WTC11 (cell line): ENCODE measurements at regions not wholly inside any gene's neighbourhood (a gene's known extent, or its start where the extent isn't known, plus 50 kb on each side); places are given as distances from the start of the nearest gene placed in this dataset.

ENCODE experiments used
- ATAC-seq: fragments of 200-7000 bp; cut with Tn5 transposase; 2 replicates; pipeline ENCODE4 v1.10.0; 2021; ENCODE audit warnings: mild to moderate bottlenecking, moderate library complexity
- CTCF ChIA-PET: fragments of 300-600 bp; sonication (Branson Sonifier 250); formaldehyde crosslinking; loops from one replicate; lab custom pipeline; 2021; ENCODE audit warnings: antibody characterized with exemption; lab: Charles Lee
- POLR2A ChIA-PET: fragments of 350-600 bp; sonication (Branson Sonifier 250); formaldehyde crosslinking; loops from one replicate; lab custom pipeline; 2021; ENCODE audit warnings: antibody characterized with exemption; lab: Charles Lee
- DNase-seq: peaks from one replicate; pipeline ENCODE4 v3.0.0; 2021; ENCODE audit warnings: low spot score
- H3K27ac Mint-ChIP-seq: 2 replicates; pipeline ENCODE4 v1.8.0; 2021; ENCODE audit warnings: mixed read lengths
- H3K27me3 Mint-ChIP-seq: 2 replicates; pipeline ENCODE4 v1.8.0; 2021; ENCODE audit warnings: low read depth, mild to moderate bottlenecking, moderate library complexity, mixed read lengths
- H3K36me3 Mint-ChIP-seq: 2 replicates; pipeline ENCODE4 v1.8.0; 2021; ENCODE audit warnings: mixed read lengths
- H3K4me1 Mint-ChIP-seq: 2 replicates; pipeline ENCODE4 v1.8.0; 2022; ENCODE audit warnings: mixed read lengths
- H3K4me3 Mint-ChIP-seq: 2 replicates; pipeline ENCODE4 v1.8.0; 2021; ENCODE audit warnings: mild to moderate bottlenecking, moderate library complexity, mixed read lengths
- H3K9me3 Mint-ChIP-seq: 2 replicates; pipeline ENCODE4 v1.8.0; 2021; ENCODE audit warnings: mixed read lengths
- ETV6 ChIP-seq: sonication (generic); formaldehyde crosslinking; IDR thresholded peaks from 2 replicates; pipeline ENCODE4 v1.8.1; 2022; ENCODE audit warnings: mild to moderate bottlenecking, missing genetic modification reagents
- FOXJ3 ChIP-seq: sonication (generic); formaldehyde crosslinking; IDR thresholded peaks from 2 replicates; pipeline ENCODE4 v1.9.0; 2021; ENCODE audit warnings: missing genetic modification reagents, mild to moderate bottlenecking, borderline replicate concordance
- FOXP1 ChIP-seq: sonication (generic); formaldehyde crosslinking; IDR thresholded peaks from 2 replicates; pipeline ENCODE4 v1.8.0; 2022; ENCODE audit warnings: missing genetic modification reagents, mild to moderate bottlenecking, moderate library complexity, borderline replicate concordance
- GABPB1 ChIP-seq: sonication (generic); formaldehyde crosslinking; IDR thresholded peaks from 2 replicates; pipeline ENCODE4 v1.8.1; 2023; ENCODE audit warnings: mild to moderate bottlenecking, missing genetic modification reagents
- IRF2 ChIP-seq: sonication (generic); formaldehyde crosslinking; IDR thresholded peaks from 2 replicates; pipeline ENCODE4 v1.8.0; 2022; ENCODE audit warnings: low read depth, missing genetic modification reagents, borderline replicate concordance
- JAZF1 ChIP-seq: fragments of 250-450 bp; sonication (Bioruptor Pico); IDR thresholded peaks from 2 replicates; pipeline ENCODE4 v1.9.0; 2021; ENCODE audit warnings: moderate library complexity, mild to moderate bottlenecking, inconsistent platforms
- MXD4 ChIP-seq: fragments of 250-450 bp; sonication (Bioruptor Pico); IDR thresholded peaks from 2 replicates; pipeline ENCODE4 v1.8.0; 2021; ENCODE audit warnings: mild to moderate bottlenecking, moderate library complexity, borderline replicate concordance
- NFYB ChIP-seq: sonication (generic); formaldehyde crosslinking; conservative IDR thresholded peaks from 2 replicates; pipeline ENCODE4 v1.8.0; 2022; ENCODE audit warnings: low read depth, missing genetic modification reagents
- NR1H2 ChIP-seq: sonication (generic); formaldehyde crosslinking; IDR thresholded peaks from 2 replicates; pipeline ENCODE4 v1.9.0; 2021; ENCODE audit warnings: mild to moderate bottlenecking, moderate library complexity, missing genetic modification reagents
- RELA ChIP-seq: sonication (generic); formaldehyde crosslinking; IDR thresholded peaks from 2 replicates; pipeline ENCODE4 v1.8.1; 2022; ENCODE audit warnings: missing genetic modification reagents, mild to moderate bottlenecking, borderline replicate concordance
- SMAD4 ChIP-seq: sonication (generic); formaldehyde crosslinking; IDR thresholded peaks from 2 replicates; pipeline ENCODE4 v1.8.0; 2022; ENCODE audit warnings: mild to moderate bottlenecking, missing genetic modification reagents
- SOX15 ChIP-seq: fragments of 250-450 bp; sonication (Bioruptor Pico); IDR thresholded peaks from 2 replicates; pipeline ENCODE4 v1.9.0; 2021; ENCODE audit warnings: mild to moderate bottlenecking
- TP53 ChIP-seq: sonication (generic); formaldehyde crosslinking; IDR thresholded peaks from 2 replicates; pipeline ENCODE4 v1.8.1; 2023; ENCODE audit warnings: mild to moderate bottlenecking, missing genetic modification reagents
- ZBTB21 ChIP-seq: sonication (generic); formaldehyde crosslinking; IDR thresholded peaks from 2 replicates; pipeline ENCODE4 v1.8.1; 2023; ENCODE audit warnings: mild to moderate bottlenecking, missing genetic modification reagents, borderline replicate concordance
- ZNF219 ChIP-seq: sonication (generic); formaldehyde crosslinking; IDR thresholded peaks from 2 replicates; pipeline ENCODE4 v1.8.0; 2023; ENCODE audit warnings: missing genetic modification reagents, mild to moderate bottlenecking, borderline replicate concordance
- ZNF416 ChIP-seq: fragments of 250-450 bp; sonication (Bioruptor Pico); IDR thresholded peaks from 2 replicates; pipeline ENCODE4 v1.9.0; 2021; ENCODE audit warnings: mild to moderate bottlenecking, inconsistent platforms
- TF ChIP-seq, protein P1 (sequence below): sonication (generic); formaldehyde crosslinking; IDR thresholded peaks from 2 replicates; pipeline ENCODE4 v1.8.0; 2022; ENCODE audit warnings: mild to moderate bottlenecking, missing genetic modification reagents
- TF ChIP-seq, protein P2 (sequence below): fragments of 250-450 bp; sonication (Bioruptor Pico); IDR thresholded peaks from 2 replicates; pipeline ENCODE4 v2.1.2; 2022; ENCODE audit warnings: mild to moderate bottlenecking, moderate library complexity
- TF ChIP-seq, protein P3 (sequence below): fragments of 250-450 bp; sonication (Bioruptor Pico); IDR thresholded peaks from 2 replicates; pipeline ENCODE4 v1.9.0; 2021; ENCODE audit warnings: mild to moderate bottlenecking
- TF ChIP-seq, protein P4 (sequence below): sonication (generic); formaldehyde crosslinking; IDR thresholded peaks from 2 replicates; pipeline ENCODE4 v1.8.0; 2023; ENCODE audit warnings: missing genetic modification reagents, mild to moderate bottlenecking, borderline replicate concordance
- TF ChIP-seq, protein P5 (sequence below): sonication (generic); formaldehyde crosslinking; conservative IDR thresholded peaks from 2 replicates; pipeline ENCODE4 v1.8.1; 2022; ENCODE audit warnings: mild to moderate bottlenecking, missing genetic modification reagents

DNA sequence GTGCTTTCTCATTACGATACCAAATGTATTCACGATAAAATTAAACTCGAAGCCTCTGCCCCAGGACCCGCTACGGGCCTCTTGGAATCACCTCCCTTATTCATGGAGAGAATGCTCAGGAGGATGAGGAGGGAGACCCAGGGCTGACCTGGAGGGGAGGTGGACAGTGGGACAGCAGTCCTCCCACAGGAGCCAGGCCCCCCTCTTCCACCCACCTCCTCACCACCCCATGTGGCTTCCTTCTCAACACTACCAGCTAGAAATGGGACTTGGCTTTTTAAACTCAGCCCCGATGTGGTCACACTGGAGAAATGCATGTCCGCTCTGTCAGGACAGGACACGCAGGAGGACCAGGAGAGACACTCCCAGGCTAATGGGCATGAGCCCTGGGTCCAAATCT lies 147.9 kb upstream of the ID2 start:
- Mint-ChIP-seq H3K36me3 (peaks cover 9% of the 10 kb centered on the region), H3K4me3 (no peak overlapping the region), H3K27me3 (no peaks in the 10 kb centered on the region), H3K9me3 (peaks cover 23% of the 10 kb centered on the region), H3K27ac (no peak overlapping the region), H3K4me1 (0 out of 2 replicates have a peak, but pooled peaks cover 8% of the 10 kb centered on the region)
- CTCF ChIA-PET = no interaction called here
- no peak for TF ChIP-seq GABPB1 (CRISPR knock-in tag)
- TF ChIP-seq FOXP1 (CRISPR knock-in tag) = no peak
- TF ChIP-seq, protein P1, sequence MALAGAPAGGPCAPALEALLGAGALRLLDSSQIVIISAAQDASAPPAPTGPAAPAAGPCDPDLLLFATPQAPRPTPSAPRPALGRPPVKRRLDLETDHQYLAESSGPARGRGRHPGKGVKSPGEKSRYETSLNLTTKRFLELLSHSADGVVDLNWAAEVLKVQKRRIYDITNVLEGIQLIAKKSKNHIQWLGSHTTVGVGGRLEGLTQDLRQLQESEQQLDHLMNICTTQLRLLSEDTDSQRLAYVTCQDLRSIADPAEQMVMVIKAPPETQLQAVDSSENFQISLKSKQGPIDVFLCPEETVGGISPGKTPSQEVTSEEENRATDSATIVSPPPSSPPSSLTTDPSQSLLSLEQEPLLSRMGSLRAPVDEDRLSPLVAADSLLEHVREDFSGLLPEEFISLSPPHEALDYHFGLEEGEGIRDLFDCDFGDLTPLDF (CRISPR knock-in tag) = no peak
- TF ChIP-seq, protein P2, sequence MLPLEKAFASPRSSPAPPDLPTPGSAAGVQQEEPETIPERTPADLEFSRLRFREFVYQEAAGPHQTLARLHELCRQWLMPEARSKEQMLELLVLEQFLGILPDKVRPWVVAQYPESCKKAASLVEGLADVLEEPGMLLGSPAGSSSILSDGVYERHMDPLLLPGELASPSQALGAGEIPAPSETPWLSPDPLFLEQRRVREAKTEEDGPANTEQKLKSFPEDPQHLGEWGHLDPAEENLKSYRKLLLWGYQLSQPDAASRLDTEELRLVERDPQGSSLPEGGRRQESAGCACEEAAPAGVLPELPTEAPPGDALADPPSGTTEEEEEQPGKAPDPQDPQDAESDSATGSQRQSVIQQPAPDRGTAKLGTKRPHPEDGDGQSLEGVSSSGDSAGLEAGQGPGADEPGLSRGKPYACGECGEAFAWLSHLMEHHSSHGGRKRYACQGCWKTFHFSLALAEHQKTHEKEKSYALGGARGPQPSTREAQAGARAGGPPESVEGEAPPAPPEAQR (CRISPR knock-in tag) = no peak
- POLR2A ChIA-PET = no interaction called here
- ATAC-seq (no peak), DNase-seq (no peak)

DNA sequence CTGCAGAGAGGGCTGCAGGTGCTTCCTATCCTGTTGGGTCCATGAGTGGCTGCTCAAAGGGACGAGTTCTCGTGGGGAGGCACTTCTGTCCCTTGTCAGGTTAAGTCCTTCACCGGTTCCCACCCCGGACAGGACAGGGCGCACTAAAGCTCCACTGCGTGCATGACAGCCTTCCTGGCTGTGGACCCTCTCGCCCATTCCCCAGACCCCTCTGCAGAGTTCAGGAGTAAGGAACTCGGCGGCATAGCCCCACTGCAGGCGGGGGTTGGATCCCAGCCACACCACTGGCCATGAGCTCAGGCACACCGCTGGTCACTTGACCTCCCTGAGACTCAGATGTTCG lies 147.5 kb upstream of the ID2 start:
- ChIA-PET CTCF (no interaction called here), POLR2A (no interaction called here)
- Mint-ChIP-seq H3K27me3 (no peaks in the 10 kb centered on the region), H3K27ac (no peak overlapping the region), H3K36me3 (peaks cover 9% of the 10 kb centered on the region), H3K4me1 (0 out of 2 replicates have a peak, but pooled peaks cover 8% of the 10 kb centered on the region), H3K9me3 (peaks cover 23% of the 10 kb centered on the region), H3K4me3 (no peak overlapping the region)
- ATAC-seq (no peak), DNase-seq (no peak)
- TF ChIP-seq IRF2 (CRISPR knock-in tag) = no peak
- TF ChIP-seq TP53 = no peak
- no peak for TF ChIP-seq ZBTB21 (CRISPR knock-in tag)
- no peak for TF ChIP-seq SMAD4
- no peak for TF ChIP-seq GABPB1 (CRISPR knock-in tag)
- TF ChIP-seq, protein P3, sequence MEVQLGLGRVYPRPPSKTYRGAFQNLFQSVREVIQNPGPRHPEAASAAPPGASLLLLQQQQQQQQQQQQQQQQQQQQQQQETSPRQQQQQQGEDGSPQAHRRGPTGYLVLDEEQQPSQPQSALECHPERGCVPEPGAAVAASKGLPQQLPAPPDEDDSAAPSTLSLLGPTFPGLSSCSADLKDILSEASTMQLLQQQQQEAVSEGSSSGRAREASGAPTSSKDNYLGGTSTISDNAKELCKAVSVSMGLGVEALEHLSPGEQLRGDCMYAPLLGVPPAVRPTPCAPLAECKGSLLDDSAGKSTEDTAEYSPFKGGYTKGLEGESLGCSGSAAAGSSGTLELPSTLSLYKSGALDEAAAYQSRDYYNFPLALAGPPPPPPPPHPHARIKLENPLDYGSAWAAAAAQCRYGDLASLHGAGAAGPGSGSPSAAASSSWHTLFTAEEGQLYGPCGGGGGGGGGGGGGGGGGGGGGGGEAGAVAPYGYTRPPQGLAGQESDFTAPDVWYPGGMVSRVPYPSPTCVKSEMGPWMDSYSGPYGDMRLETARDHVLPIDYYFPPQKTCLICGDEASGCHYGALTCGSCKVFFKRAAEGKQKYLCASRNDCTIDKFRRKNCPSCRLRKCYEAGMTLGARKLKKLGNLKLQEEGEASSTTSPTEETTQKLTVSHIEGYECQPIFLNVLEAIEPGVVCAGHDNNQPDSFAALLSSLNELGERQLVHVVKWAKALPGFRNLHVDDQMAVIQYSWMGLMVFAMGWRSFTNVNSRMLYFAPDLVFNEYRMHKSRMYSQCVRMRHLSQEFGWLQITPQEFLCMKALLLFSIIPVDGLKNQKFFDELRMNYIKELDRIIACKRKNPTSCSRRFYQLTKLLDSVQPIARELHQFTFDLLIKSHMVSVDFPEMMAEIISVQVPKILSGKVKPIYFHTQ (CRISPR knock-in tag) = no peak
- TF ChIP-seq NFYB (CRISPR knock-in tag) = no peak
- TF ChIP-seq, protein P4, sequence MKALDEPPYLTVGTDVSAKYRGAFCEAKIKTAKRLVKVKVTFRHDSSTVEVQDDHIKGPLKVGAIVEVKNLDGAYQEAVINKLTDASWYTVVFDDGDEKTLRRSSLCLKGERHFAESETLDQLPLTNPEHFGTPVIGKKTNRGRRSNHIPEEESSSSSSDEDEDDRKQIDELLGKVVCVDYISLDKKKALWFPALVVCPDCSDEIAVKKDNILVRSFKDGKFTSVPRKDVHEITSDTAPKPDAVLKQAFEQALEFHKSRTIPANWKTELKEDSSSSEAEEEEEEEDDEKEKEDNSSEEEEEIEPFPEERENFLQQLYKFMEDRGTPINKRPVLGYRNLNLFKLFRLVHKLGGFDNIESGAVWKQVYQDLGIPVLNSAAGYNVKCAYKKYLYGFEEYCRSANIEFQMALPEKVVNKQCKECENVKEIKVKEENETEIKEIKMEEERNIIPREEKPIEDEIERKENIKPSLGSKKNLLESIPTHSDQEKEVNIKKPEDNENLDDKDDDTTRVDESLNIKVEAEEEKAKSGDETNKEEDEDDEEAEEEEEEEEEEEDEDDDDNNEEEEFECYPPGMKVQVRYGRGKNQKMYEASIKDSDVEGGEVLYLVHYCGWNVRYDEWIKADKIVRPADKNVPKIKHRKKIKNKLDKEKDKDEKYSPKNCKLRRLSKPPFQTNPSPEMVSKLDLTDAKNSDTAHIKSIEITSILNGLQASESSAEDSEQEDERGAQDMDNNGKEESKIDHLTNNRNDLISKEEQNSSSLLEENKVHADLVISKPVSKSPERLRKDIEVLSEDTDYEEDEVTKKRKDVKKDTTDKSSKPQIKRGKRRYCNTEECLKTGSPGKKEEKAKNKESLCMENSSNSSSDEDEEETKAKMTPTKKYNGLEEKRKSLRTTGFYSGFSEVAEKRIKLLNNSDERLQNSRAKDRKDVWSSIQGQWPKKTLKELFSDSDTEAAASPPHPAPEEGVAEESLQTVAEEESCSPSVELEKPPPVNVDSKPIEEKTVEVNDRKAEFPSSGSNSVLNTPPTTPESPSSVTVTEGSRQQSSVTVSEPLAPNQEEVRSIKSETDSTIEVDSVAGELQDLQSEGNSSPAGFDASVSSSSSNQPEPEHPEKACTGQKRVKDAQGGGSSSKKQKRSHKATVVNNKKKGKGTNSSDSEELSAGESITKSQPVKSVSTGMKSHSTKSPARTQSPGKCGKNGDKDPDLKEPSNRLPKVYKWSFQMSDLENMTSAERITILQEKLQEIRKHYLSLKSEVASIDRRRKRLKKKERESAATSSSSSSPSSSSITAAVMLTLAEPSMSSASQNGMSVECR = no peak

DNA sequence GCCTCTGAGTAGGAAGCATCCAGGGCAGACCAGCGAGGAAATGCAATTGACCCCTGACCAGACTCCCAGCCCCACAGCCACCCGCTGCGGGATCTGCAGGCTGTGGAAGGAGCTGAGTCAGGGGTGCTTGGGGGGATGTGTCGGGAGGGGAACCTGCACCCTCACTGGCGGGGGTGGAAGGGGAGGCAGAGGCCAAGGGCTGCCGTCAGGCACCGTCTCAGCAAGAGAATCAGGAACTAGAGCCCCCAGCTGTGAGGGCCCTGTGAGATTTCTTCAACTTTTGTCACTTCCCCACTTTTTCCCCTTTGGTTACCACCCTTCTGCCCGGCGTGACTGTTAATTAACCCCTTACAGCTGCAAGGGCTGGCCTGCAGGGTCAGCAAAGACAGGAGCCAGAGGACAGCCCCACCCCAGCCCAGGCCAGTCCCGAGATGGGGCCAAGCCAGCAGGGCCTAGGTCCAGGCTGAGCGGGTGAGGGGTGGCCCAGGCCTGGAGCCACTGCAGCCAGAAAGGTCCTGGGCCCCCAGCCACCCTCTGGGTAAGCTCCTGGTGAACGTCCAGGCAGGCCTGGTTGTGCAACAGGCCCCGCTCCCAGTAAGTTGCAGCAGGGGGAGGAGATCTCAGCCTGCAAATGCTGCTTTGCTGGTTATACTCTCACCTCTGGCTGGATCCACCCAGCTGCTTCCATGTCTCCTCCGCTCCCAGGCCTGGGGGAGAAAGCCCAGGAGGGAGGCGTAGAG lies 147.0 kb upstream of the ID2 start:
- DNase-seq (no peak), ATAC-seq (no peak; the same call in 1 of the 2 replicates)
- Mint-ChIP-seq H3K4me1 (0 out of 2 replicates have a peak, but pooled peaks cover 8% of the 10 kb centered on the region), H3K36me3 (peaks cover 9% of the 10 kb centered on the region), H3K27me3 (no peaks in the 10 kb centered on the region), H3K4me3 (no peak overlapping the region), H3K9me3 (peaks cover 21% of the 10 kb centered on the region), H3K27ac (no peak overlapping the region)
- ChIA-PET CTCF (no interaction called here), POLR2A (no interaction called here)
- TF ChIP-seq JAZF1 (CRISPR knock-in tag) (no peak), ZNF416 (CRISPR knock-in tag) (no peak), MXD4 (CRISPR knock-in tag) (no peak), NFYB (CRISPR knock-in tag) (no peak), ETV6 (CRISPR knock-in tag) (no peak), NR1H2 (no peak), FOXJ3 (CRISPR knock-in tag) (no peak), SOX15 (CRISPR knock-in tag) (no peak), RELA (CRISPR knock-in tag) (no peak), ZNF219 (CRISPR knock-in tag) (no peak)
- TF ChIP-seq, protein P5, sequence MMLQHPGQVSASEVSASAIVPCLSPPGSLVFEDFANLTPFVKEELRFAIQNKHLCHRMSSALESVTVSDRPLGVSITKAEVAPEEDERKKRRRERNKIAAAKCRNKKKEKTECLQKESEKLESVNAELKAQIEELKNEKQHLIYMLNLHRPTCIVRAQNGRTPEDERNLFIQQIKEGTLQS (CRISPR knock-in tag) = no peak
